Activated B cell treated with CpG ODN at 0.5 μM for 24 hours (primary cell): ENCODE measurements at regions not wholly inside any gene's neighbourhood (a gene's known extent, or its start where the extent isn't known, plus 50 kb on each side); places are given as distances from the start of the nearest gene placed in this dataset.
"Not testable (repeated sequence)": the region's sequence is repeated elsewhere in the genome, so short reads cannot be mapped to it uniquely, and the experiment has no call there.

Experiments used
- ATAC-seq: fragments of 200-7000 bp; cut with Tn5 transposase; one replicate; pipeline ENCODE4 v1.10.0; 2021; ENCODE audit warnings: low read depth, mild to moderate bottlenecking, moderate library complexity
- CTCF ChIA-PET: fragments of 350-600 bp; sonication (Branson Sonifier 250); formaldehyde crosslinking; loops from one replicate; lab custom pipeline; 2021; ENCODE audit warnings: antibody characterized with exemption; lab: Charles Lee
- POLR2A ChIA-PET: fragments of 350-600 bp; sonication (Branson Sonifier 250); formaldehyde crosslinking; loops from one replicate; lab custom pipeline; 2021; ENCODE audit warnings: antibody characterized with exemption; lab: Charles Lee
- DNase-seq: peaks from one replicate; pipeline ENCODE4 v3.0.0; 2022
- H3K27ac Mint-ChIP-seq: one replicate; pipeline ENCODE4 v1.8.0; 2020; ENCODE audit warnings: mixed read lengths
- H3K27me3 Mint-ChIP-seq: one replicate; pipeline ENCODE4 v1.8.0; 2021; ENCODE audit warnings: mixed read lengths
- H3K36me3 Mint-ChIP-seq: one replicate; pipeline ENCODE4 v1.8.0; 2021; ENCODE audit warnings: low read depth, mixed read lengths
- H3K4me1 Mint-ChIP-seq: one replicate; pipeline ENCODE4 v1.8.0; 2021; ENCODE audit warnings: mixed read lengths
- H3K4me3 Mint-ChIP-seq: one replicate; pipeline ENCODE4 v1.8.0; 2020; ENCODE audit warnings: mild to moderate bottlenecking, mixed read lengths
- H3K9me3 Mint-ChIP-seq: one replicate; pipeline ENCODE4 v1.8.0; 2020; ENCODE audit warnings: mixed read lengths
- intact Hi-C: fragments of 100-400 bp; cut with micrococcal nuclease; formaldehyde crosslinking; loops from one replicate; pipeline ENCODE4 v1.15.1; 2024
- TF ChIP-seq, protein P1 (sequence below): fragments of 200-600 bp; IDR thresholded peaks from one replicate; pipeline ENCODE4 v1.8.0; 2022; ENCODE audit warnings: antibody characterized with exemption, mild to moderate bottlenecking

DNA sequence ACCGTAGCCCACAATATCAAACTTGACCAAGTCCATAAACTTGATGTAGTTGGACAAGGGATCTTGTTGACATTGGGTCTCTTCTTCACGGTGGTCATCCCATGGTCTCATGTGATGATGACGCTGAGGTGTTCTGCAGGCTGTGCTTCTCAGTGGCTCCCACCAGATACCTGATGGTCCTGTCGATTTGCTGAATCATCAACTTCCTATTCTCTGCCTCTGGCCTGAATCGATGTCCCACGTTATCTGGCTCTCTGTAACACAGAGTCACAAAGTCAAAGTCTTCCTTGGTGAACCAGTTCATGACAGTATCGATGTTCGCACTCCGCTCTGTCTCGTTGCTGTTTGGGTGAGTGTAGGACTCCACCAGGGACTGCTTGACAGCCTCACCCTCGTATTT, 217.2 kb upstream of the FRG2C start:
- POLR2A ChIA-PET, H3K4me3 Mint-ChIP-seq, H3K27ac Mint-ChIP-seq, intact Hi-C loops, H3K27me3 Mint-ChIP-seq, DNase-seq, CTCF ChIA-PET, ATAC-seq, H3K4me1 Mint-ChIP-seq, H3K9me3 Mint-ChIP-seq, H3K36me3 Mint-ChIP-seq: not testable (repeated sequence)

DNA sequence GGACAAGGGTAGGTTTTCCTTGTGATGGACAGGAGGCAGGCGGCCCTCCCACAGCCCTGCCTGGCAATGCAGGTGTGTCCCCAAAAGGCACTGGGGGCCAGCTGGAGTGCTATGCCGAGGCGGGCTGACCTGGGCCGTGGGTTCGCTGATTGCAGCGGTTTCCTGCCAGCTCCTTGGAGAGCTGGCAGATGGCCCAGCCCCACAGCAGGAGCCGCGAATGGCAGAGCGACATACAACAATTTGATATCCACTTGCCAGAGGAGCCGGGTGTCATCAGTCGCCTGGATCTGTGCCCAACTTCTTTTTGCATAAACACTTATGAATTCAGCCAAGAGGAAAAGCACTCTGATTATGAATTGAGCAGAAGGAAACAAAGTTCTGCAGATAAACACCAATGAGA, 210.8 kb upstream of the FRG2C start:
- intact Hi-C loops, H3K27me3 Mint-ChIP-seq, POLR2A ChIA-PET, H3K27ac Mint-ChIP-seq, ATAC-seq, H3K9me3 Mint-ChIP-seq, H3K4me1 Mint-ChIP-seq, H3K36me3 Mint-ChIP-seq, CTCF ChIA-PET, DNase-seq, H3K4me3 Mint-ChIP-seq: not testable (repeated sequence)

DNA sequence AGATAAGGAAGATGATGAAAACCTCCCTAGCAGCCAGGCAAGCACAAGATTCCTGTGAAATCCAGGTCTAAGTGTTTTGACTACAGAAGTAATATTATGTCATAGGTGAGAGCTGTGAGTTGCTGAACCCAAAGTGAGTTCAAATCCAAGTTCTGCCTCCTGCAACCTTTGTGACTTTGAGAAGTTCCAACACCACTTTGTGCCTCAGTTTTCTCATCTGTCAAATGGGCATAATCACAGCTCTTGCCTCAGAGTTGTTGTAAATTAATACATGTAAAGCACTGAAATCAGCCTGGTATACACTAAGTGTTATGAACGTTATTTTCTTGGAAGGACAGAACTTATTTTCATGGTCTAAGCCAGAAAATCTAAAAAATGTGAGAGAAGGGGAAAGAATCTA, 210.3 kb upstream of the FRG2C start:
- ATAC-seq, H3K36me3 Mint-ChIP-seq, H3K9me3 Mint-ChIP-seq, intact Hi-C loops, H3K27ac Mint-ChIP-seq, H3K27me3 Mint-ChIP-seq, H3K4me3 Mint-ChIP-seq, POLR2A ChIA-PET, DNase-seq, H3K4me1 Mint-ChIP-seq, CTCF ChIA-PET: not testable (repeated sequence)

DNA sequence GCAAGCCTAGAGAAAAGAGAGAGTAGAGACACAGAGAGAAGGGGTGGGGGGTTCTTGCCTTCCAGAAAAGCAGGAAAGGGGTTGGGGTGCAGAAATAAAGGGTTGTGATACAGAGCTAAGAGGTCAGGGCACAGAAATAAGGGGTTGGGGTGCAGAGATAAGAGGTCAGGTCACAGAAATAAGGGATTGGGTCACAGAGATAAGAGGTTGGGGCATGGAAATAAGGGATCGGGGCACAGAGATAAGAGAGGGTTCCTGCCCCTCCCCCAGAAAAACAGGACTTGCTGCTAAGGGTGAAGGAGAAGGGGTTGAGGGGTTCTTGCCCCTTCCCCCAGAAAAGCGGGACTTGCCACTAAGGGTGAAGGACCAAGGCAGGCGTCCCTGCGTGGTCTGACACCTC, 189.6 kb upstream of the FRG2C start:
- H3K4me3 Mint-ChIP-seq, CTCF ChIA-PET, POLR2A ChIA-PET, intact Hi-C loops, DNase-seq, H3K9me3 Mint-ChIP-seq, H3K36me3 Mint-ChIP-seq, H3K27ac Mint-ChIP-seq, ATAC-seq, H3K27me3 Mint-ChIP-seq, H3K4me1 Mint-ChIP-seq: not testable (repeated sequence)

DNA sequence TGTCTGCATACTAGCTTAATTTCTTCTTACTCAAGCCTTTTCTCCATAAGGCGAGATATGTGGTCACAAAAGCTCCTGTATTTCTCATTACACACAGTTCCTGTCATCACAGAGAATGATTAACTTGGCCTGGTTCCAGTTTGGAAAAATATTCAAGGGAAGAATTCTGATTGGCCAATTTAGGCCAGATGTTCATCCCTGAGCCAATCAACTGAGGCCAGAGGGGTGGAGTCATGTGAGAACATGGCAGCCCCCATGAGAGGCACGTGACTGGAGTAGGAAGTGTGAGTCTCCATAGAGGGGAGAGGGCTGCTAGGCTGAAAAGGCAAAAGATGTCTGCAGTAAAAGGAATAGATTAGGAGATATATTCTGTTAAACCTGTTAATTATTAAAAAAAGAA, 167.5 kb upstream of the FRG2C start:
- ATAC-seq, DNase-seq, H3K27ac Mint-ChIP-seq, H3K4me1 Mint-ChIP-seq, H3K27me3 Mint-ChIP-seq, POLR2A ChIA-PET, H3K4me3 Mint-ChIP-seq, H3K36me3 Mint-ChIP-seq, H3K9me3 Mint-ChIP-seq, intact Hi-C loops, CTCF ChIA-PET: not testable (repeated sequence)

DNA sequence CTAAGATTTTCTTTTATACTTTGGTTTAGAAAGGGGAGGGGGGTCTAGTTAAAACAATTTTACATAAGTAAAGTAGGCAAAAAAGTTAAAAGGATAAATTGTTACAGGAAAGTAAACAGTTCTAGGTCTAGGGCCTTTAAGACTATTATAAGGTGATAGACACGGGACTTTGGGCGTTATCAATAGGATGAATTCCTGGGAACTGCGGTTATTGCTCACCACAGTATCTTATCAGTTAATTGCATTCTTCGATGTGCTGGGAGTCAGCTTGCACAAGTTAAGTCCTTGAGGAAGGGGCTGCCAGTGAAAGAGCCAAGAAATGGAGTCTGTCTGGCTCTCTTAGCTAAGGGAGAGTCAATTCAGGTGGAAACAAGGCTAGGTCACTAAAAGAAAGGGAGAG, 163.8 kb upstream of the FRG2C start:
- peaks cover 12% of the 10 kb centered on the region for H3K9me3 Mint-ChIP-seq
- DNase-seq = not testable (repeated sequence)

DNA sequence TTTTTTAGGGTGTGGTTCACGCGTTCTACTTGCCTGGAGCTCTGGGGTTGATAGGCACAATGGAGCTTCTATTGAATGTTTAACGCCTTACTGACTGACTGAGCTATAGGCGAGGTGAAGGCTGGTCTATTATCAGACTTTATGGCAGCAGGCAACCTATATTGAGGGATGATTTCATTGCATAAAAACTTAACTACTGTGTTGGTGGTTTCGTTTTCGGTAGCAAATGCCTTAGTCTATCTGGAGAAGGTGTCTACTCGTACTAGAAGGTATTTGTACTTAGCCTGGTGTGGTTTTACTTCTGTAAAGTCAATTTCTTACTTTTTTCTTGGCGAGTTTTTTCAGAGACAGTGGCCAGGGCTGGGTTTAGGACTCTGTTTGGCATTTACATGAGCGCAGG, 162.0 kb upstream of the FRG2C start:
- H3K27me3 Mint-ChIP-seq, ATAC-seq, H3K36me3 Mint-ChIP-seq, H3K27ac Mint-ChIP-seq, H3K4me1 Mint-ChIP-seq, H3K4me3 Mint-ChIP-seq, DNase-seq, POLR2A ChIA-PET, intact Hi-C loops, CTCF ChIA-PET: not testable (repeated sequence)
- H3K9me3 Mint-ChIP-seq = peaks cover 12% of the 10 kb centered on the region

More for the DNA sequence above, 163.8 kb upstream of the FRG2C start:
- H3K4me3 Mint-ChIP-seq, POLR2A ChIA-PET, H3K27me3 Mint-ChIP-seq, H3K36me3 Mint-ChIP-seq, H3K4me1 Mint-ChIP-seq, ATAC-seq, H3K27ac Mint-ChIP-seq, CTCF ChIA-PET, intact Hi-C loops: not testable (repeated sequence)

DNA sequence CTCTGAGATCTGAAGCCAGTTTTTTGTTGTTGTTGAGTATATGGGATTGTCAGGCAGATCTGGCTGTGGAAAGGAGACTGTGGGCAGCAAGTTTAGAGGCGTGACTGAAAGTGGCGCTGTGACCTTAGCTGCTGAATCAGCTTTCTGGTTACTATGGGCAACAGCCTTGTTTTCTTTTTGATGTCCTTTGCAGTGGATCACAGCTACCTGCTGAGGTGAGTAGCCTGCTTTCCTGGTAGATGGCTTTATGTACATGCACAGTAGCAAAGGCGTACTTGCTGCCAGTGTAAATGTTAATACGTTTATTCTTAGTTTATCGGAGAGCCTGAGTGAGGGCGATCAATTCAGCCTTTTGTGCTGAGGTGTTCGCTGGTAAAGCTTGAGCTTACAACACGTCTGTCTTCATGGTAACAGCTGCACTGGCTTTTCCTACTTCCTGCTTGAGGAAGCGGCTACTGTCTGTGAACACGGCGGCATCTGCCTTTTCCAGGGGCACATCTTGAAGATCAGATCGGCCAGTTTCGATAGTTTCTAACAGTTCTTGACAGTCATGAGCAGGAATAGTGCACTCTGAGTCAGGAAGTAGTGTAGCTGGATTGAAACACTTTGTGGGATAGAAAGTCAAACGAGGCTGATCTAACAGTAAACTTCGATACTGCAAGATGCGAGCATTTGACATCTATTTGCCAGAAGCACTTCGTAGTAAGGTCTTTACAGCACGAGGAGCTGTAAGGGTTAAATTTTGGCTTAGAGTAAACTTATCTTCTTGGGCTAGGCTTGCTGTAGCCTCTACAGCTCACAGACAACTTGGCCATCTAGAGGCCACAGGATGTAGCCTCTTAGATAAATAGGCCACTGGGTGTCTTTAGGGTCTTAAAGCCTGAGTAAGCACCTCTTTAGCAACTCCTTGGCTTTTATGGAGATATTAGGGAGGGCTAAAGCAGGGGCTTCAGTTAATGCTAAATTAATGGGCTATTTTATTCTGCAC, 161.1 kb upstream of the FRG2C start:
- DNase-seq, H3K27ac Mint-ChIP-seq, ATAC-seq, H3K27me3 Mint-ChIP-seq, H3K4me3 Mint-ChIP-seq, intact Hi-C loops, CTCF ChIA-PET, H3K4me1 Mint-ChIP-seq, POLR2A ChIA-PET, H3K36me3 Mint-ChIP-seq: not testable (repeated sequence)
- H3K9me3 Mint-ChIP-seq = peaks cover 12% of the 10 kb centered on the region

DNA sequence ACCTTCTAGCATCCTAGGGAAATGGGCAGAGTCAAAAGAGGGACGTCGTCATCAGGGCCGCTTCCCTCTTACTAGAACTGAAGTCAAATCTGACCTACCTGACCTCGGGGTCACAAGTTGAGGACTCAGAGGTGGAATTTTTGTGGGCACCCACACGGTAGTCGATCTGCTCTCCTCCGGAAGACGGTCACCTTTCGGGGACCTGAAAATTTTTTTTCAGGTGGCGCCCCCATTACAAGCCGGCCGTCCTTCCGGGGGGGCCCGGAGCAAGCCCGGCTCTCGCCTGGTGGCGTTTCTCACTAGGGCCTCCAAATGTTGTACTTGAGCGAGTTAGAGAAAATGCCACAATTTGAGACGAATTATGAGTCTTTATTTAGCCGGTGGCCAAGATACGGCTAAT, 157.5 kb upstream of the FRG2C start:
- DNase-seq (no peak), ATAC-seq (no peak)
- no peaks in the 10 kb centered on the region for H3K27me3 Mint-ChIP-seq
- no peaks in the 10 kb centered on the region for H3K4me1 Mint-ChIP-seq
- intact Hi-C loops = no loop called here
- TF ChIP-seq, protein P1, sequence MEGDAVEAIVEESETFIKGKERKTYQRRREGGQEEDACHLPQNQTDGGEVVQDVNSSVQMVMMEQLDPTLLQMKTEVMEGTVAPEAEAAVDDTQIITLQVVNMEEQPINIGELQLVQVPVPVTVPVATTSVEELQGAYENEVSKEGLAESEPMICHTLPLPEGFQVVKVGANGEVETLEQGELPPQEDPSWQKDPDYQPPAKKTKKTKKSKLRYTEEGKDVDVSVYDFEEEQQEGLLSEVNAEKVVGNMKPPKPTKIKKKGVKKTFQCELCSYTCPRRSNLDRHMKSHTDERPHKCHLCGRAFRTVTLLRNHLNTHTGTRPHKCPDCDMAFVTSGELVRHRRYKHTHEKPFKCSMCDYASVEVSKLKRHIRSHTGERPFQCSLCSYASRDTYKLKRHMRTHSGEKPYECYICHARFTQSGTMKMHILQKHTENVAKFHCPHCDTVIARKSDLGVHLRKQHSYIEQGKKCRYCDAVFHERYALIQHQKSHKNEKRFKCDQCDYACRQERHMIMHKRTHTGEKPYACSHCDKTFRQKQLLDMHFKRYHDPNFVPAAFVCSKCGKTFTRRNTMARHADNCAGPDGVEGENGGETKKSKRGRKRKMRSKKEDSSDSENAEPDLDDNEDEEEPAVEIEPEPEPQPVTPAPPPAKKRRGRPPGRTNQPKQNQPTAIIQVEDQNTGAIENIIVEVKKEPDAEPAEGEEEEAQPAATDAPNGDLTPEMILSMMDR = no peak
- H3K4me3 Mint-ChIP-seq = no peak overlapping the region
- no peaks in the 10 kb centered on the region for H3K36me3 Mint-ChIP-seq
- no peak overlapping the region for H3K27ac Mint-ChIP-seq
- H3K9me3 Mint-ChIP-seq = peaks cover 15% of the 10 kb centered on the region
- POLR2A ChIA-PET = no interaction called here
- CTCF ChIA-PET = no interaction called here

DNA sequence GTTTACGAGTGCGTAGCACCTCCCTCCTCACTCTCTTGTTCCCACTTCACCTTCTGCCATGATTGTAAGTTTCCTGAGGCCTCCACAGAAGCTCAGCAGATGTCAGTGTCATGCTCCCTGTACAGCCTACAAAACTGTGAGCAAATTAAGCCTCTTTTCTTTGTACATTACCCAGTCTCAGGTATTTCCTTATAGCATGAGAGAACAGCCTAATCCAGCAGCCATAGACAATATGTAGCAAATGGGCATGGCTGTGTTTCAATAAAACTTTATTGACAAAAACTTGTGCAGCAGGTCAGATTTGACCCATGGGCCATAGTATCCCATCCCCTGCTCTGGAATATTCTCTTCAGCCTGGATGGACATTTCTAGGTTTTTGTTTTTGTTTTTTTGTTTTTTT, 156.2 kb upstream of the FRG2C start:
- H3K27ac Mint-ChIP-seq, H3K4me3 Mint-ChIP-seq, H3K36me3 Mint-ChIP-seq, intact Hi-C loops, DNase-seq, H3K4me1 Mint-ChIP-seq, POLR2A ChIA-PET, CTCF ChIA-PET, ATAC-seq, H3K27me3 Mint-ChIP-seq: not testable (repeated sequence)
- H3K9me3 Mint-ChIP-seq = peaks cover 18% of the 10 kb centered on the region

DNA sequence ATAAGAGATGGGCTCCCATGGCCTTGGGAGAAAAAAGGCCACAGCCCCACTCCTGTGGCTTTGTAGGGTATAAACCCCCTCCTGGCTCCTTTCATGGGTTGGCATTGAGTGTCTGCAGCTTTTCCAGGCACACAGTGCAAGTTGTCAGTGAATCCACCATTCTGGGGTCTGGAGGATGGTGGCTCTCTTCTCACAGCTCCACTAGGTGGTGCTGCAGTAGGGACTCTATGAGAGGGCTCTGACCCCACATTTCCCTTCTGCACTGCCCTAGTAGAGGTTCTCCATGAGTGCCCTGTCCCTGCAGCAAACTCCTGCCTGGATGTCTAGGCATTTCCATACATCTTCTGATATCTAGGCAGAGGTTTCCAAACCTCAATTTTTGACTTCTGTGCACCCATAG, 136.5 kb upstream of the FRG2C start:
- DNase-seq, ATAC-seq, intact Hi-C loops, CTCF ChIA-PET, H3K36me3 Mint-ChIP-seq, POLR2A ChIA-PET, H3K4me1 Mint-ChIP-seq, H3K27ac Mint-ChIP-seq, H3K27me3 Mint-ChIP-seq, H3K4me3 Mint-ChIP-seq: not testable (repeated sequence)
- peaks cover 20% of the 10 kb centered on the region for H3K9me3 Mint-ChIP-seq
